HG03442 (cell line): ENCODE measurements at regions not wholly inside any gene's neighbourhood (a gene's known extent, or its start where the extent isn't known, plus 50 kb on each side); places are given as distances from the start of the nearest gene placed in this dataset.

ENCODE experiments used
- ATAC-seq: cut with Tn5 transposase; IDR thresholded peaks from one replicate; pipeline ENCODE4 v1.9.1; 2021; ENCODE audit warnings: mild to moderate bottlenecking, moderate library complexity; ENCODE audit not compliant: unreplicated experiment

- ATAC-seq, result no peak
Measured at GRCh38 chr7:153354071-153354470, 594.5 kb downstream of the ACTR3B start.

- ATAC-seq, result no peak
Measured at GRCh38 chr7:153370092-153370491, 610.5 kb downstream of the ACTR3B start.

GRCh38 chr7:153380636-153381035 is 621.1 kb downstream of the ACTR3B start:
- ATAC-seq, result no peak

- peak; percentile 47 for ATAC-seq
Measured at GRCh38 chr7:153381275-153382040, 621.9 kb downstream of the ACTR3B start.

GRCh38 chr7:153382641-153383101 is 623.1 kb downstream of the ACTR3B start:
- ATAC-seq, result no peak

- no peak for ATAC-seq
Measured at GRCh38 chr7:153383781-153384180, 624.2 kb downstream of the ACTR3B start.

GRCh38 chr7:153385502-153385901 is 626.0 kb downstream of the ACTR3B start:
- ATAC-seq, result no peak

- ATAC-seq, result no peak
Measured at GRCh38 chr7:153386556-153386955, 627.0 kb downstream of the ACTR3B start.

- ATAC-seq, result no peak
Measured at GRCh38 chr7:153388611-153389010, 629.1 kb downstream of the ACTR3B start.

GRCh38 chr7:153389261-153389660 is 629.7 kb downstream of the ACTR3B start:
- ATAC-seq, result no peak

- ATAC-seq, result no peak
Measured at GRCh38 chr7:153390955-153391354, 631.4 kb downstream of the ACTR3B start.

GRCh38 chr7:153392726-153393125 is 633.2 kb downstream of the ACTR3B start:
- ATAC-seq, result no peak

GRCh38 chr7:153393666-153394065 is 634.1 kb downstream of the ACTR3B start:
- ATAC-seq, result no peak

- no peak for ATAC-seq
Measured at GRCh38 chr7:153396475-153396874, 636.9 kb downstream of the ACTR3B start.

GRCh38 chr7:153397459-153397858 is 637.9 kb downstream of the ACTR3B start:
- ATAC-seq, result no peak

- no peak for ATAC-seq
Measured at GRCh38 chr7:153397906-153398305, 638.4 kb downstream of the ACTR3B start.

- ATAC-seq, result no peak
Measured at GRCh38 chr7:153398370-153398769, 638.8 kb downstream of the ACTR3B start.

GRCh38 chr7:153398789-153399553 is 639.4 kb downstream of the ACTR3B start:
- ATAC-seq, result no peak

GRCh38 chr7:153399554-153399940 is 640.0 kb downstream of the ACTR3B start:
- no peak for ATAC-seq

- no peak for ATAC-seq
Measured at GRCh38 chr7:153400735-153401593, 641.4 kb downstream of the ACTR3B start.
